Nephron progenitor cell (in vitro differentiated cells): ENCODE measurements at regions not wholly inside any gene's neighbourhood (a gene's known extent, or its start where the extent isn't known, plus 50 kb on each side); places are given as distances from the start of the nearest gene placed in this dataset.

Source experiments
- DNase-seq: peaks from one replicate; pipeline ENCODE4 v3.0.0; 2021
- H3K27ac Mint-ChIP-seq: 2 replicates; pipeline ENCODE4 v1.8.0; 2021; ENCODE audit warnings: mild to moderate bottlenecking, moderate library complexity, mixed read lengths
- H3K27me3 Mint-ChIP-seq: 2 replicates; pipeline ENCODE4 v1.8.0; 2021; ENCODE audit warnings: mild to moderate bottlenecking, low read depth, mixed read lengths; ENCODE audit not compliant: poor library complexity
- H3K36me3 Mint-ChIP-seq: 2 replicates; pipeline ENCODE4 v1.8.0; 2021; ENCODE audit warnings: low read depth, mixed read lengths
- H3K4me1 Mint-ChIP-seq: 2 replicates; pipeline ENCODE4 v1.8.0; 2021; ENCODE audit warnings: mixed read lengths
- H3K4me3 Mint-ChIP-seq: 2 replicates; pipeline ENCODE4 v1.8.0; 2021; ENCODE audit warnings: mild to moderate bottlenecking, moderate library complexity, mixed read lengths
- H3K9me3 Mint-ChIP-seq: 2 replicates; pipeline ENCODE4 v1.8.0; 2021; ENCODE audit warnings: mild to moderate bottlenecking, moderate library complexity, mixed read lengths
- CTCF ChIP-seq: fragments of 200-600 bp; sonication (generic); IDR thresholded peaks from 2 replicates; pipeline ENCODE4 v1.5.0; 2021; ENCODE audit warnings: antibody characterized with exemption

- DNase-seq, result no peak
- H3K4me1 Mint-ChIP-seq, result peaks cover 14% of the 10 kb centered on the region
- no peak overlapping the region for H3K27ac Mint-ChIP-seq
- H3K9me3 Mint-ChIP-seq, result peaks cover 11% of the 10 kb centered on the region
- TF ChIP-seq CTCF, result no peak
- no peaks in the 10 kb centered on the region for H3K36me3 Mint-ChIP-seq
- no peak overlapping the region for H3K4me3 Mint-ChIP-seq
- H3K27me3 Mint-ChIP-seq, result peaks cover 3% of the 10 kb centered on the region
These were observed 100.0 kb upstream of the RIPOR2 start for GRCh38 chr6:25035512-25036435.

- Mint-ChIP-seq H3K4me3 (no peak overlapping the region), H3K27ac (no peak overlapping the region), H3K9me3 (peaks cover 11% of the 10 kb centered on the region), H3K27me3 (peaks cover 3% of the 10 kb centered on the region), H3K36me3 (no peaks in the 10 kb centered on the region), H3K4me1 (peaks cover 21% of the 10 kb centered on the region)
- DNase-seq, result no peak
- TF ChIP-seq CTCF, result no peak
These were observed 100.7 kb upstream of the RIPOR2 start for GRCh38 chr6:25036461-25036860.

GRCh38 chr6:25038300-25038699, 102.5 kb upstream of the RIPOR2 start:
- Mint-ChIP-seq H3K27ac (no peak overlapping the region), H3K4me3 (no peak overlapping the region), H3K27me3 (peaks cover 6% of the 10 kb centered on the region), H3K4me1 (peaks cover 33% of the 10 kb centered on the region), H3K36me3 (no peaks in the 10 kb centered on the region), H3K9me3 (peaks cover 11% of the 10 kb centered on the region)
- TF ChIP-seq CTCF, result no peak
- DNase-seq, result no peak

- Mint-ChIP-seq H3K27me3 (peaks cover 6% of the 10 kb centered on the region), H3K9me3 (peaks cover 11% of the 10 kb centered on the region), H3K27ac (no peak overlapping the region), H3K4me1 (peaks cover 33% of the 10 kb centered on the region), H3K4me3 (no peak overlapping the region), H3K36me3 (no peaks in the 10 kb centered on the region)
- no peak for TF ChIP-seq CTCF
- no peak for DNase-seq
These were observed 103.2 kb upstream of the RIPOR2 start for GRCh38 chr6:25038999-25039398.

GRCh38 chr6:25041485-25042035, 105.8 kb upstream of the RIPOR2 start:
- DNase-seq, result no peak
- no peaks in the 10 kb centered on the region for H3K36me3 Mint-ChIP-seq
- peaks cover 12% of the 10 kb centered on the region for H3K27me3 Mint-ChIP-seq
- no peak for TF ChIP-seq CTCF
- H3K4me1 Mint-ChIP-seq, result peaks cover 20% of the 10 kb centered on the region
- H3K9me3 Mint-ChIP-seq, result peaks cover 11% of the 10 kb centered on the region
- no peak overlapping the region for H3K4me3 Mint-ChIP-seq
- peak overlapping the region; percentile 21 for H3K27ac Mint-ChIP-seq
